Loucy (cell line): ENCODE measurements at regions not wholly inside any gene's neighbourhood (a gene's known extent, or its start where the extent isn't known, plus 50 kb on each side); places are given as distances from the start of the nearest gene placed in this dataset.

ENCODE experiments used
- EZH2phosphoT487 ChIP-seq: fragments of 200-600 bp; IDR thresholded peaks from 2 replicates; pipeline ENCODE4 v1.6.1; 2018; ENCODE audit warnings: antibody characterized with exemption, mild to moderate bottlenecking, moderate library complexity, borderline replicate concordance
- TF ChIP-seq, protein P1 (sequence below): fragments of 200-600 bp; sonication (generic); conservative IDR thresholded peaks from 2 replicates; pipeline ENCODE4 v1.5.1; 2014; ENCODE audit warnings: mild to moderate bottlenecking, antibody characterized with exemption, low read length

DNA sequence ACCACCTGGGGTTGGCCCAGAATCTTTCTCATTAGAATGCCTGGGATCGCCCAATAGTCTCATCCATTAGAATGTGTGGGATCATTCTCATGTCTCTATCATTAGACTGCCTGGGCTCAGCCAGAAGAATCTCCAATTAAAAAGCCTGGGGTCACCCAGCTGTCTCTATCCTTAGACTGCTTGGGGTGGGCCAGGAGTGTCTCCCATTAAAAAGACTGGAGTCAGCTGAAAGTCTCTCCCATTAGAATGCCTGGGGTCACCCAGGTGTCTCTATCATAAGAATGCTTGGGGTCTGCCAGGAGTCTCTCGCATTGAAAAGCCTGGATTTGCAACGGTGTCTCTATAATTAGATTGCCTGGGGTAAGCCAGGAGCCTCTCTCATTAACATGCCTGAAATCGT, 2225.7 kb downstream of the TP53TG3F start:
- TF ChIP-seq, protein P1, sequence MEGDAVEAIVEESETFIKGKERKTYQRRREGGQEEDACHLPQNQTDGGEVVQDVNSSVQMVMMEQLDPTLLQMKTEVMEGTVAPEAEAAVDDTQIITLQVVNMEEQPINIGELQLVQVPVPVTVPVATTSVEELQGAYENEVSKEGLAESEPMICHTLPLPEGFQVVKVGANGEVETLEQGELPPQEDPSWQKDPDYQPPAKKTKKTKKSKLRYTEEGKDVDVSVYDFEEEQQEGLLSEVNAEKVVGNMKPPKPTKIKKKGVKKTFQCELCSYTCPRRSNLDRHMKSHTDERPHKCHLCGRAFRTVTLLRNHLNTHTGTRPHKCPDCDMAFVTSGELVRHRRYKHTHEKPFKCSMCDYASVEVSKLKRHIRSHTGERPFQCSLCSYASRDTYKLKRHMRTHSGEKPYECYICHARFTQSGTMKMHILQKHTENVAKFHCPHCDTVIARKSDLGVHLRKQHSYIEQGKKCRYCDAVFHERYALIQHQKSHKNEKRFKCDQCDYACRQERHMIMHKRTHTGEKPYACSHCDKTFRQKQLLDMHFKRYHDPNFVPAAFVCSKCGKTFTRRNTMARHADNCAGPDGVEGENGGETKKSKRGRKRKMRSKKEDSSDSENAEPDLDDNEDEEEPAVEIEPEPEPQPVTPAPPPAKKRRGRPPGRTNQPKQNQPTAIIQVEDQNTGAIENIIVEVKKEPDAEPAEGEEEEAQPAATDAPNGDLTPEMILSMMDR, result no peak
- TF ChIP-seq EZH2phosphoT487, result no peak
